H9 (cell line): ENCODE measurements at regions not wholly inside any gene's neighbourhood (a gene's known extent, or its start where the extent isn't known, plus 50 kb on each side); places are given as distances from the start of the nearest gene placed in this dataset.
A peak's percentile ranks its signal among the peaks of the same experiment; 100 is the strongest.

Experiments
- DNase-seq: peaks from one replicate; pipeline ENCODE4 v3.0.0-alpha.2; 2017
- H2AFZ ChIP-seq: one replicate; pipeline ENCODE4 v1.6.1; 2013; ENCODE audit warnings: mild to moderate bottlenecking, low read length, control low read depth, moderate library complexity
- H2AK5ac ChIP-seq: 2 replicates; pipeline ENCODE4 v1.6.1; 2013; ENCODE audit warnings: low read length, control low read depth, mixed read lengths; ENCODE audit not compliant: insufficient read length
- H2BK120ac ChIP-seq: one replicate; pipeline ENCODE4 v1.6.1; 2013; ENCODE audit warnings: low read depth, mild to moderate bottlenecking, low read length, control low read depth, inconsistent platforms; ENCODE audit not compliant: poor library complexity, severe bottlenecking
- H2BK12ac ChIP-seq: 2 replicates; pipeline ENCODE4 v1.6.1; 2013; ENCODE audit warnings: low read length, control low read depth, mixed read lengths, low read depth; ENCODE audit not compliant: insufficient read length
- H2BK15ac ChIP-seq: 2 replicates; pipeline ENCODE4 v1.6.1; 2013; ENCODE audit warnings: low read depth, low read length, control low read depth
- H2BK20ac ChIP-seq: one replicate; pipeline ENCODE4 v1.6.1; 2013; ENCODE audit warnings: low read depth, mild to moderate bottlenecking, low read length, control low read depth, inconsistent platforms; ENCODE audit not compliant: poor library complexity, severe bottlenecking
- H2BK5ac ChIP-seq: 2 replicates; pipeline ENCODE4 v1.6.1; 2013; ENCODE audit warnings: low read length, control low read depth, mixed read lengths; ENCODE audit not compliant: insufficient read length
- H3K14ac ChIP-seq: 2 replicates; pipeline ENCODE4 v1.6.1; 2013; ENCODE audit warnings: low read length, control low read depth; ENCODE audit not compliant: insufficient read depth
- H3K18ac ChIP-seq: 2 replicates; pipeline ENCODE4 v1.6.1; 2013; ENCODE audit warnings: low read depth, mild to moderate bottlenecking, mixed read lengths, low read length, control low read depth; ENCODE audit not compliant: insufficient read length
- H3K23ac ChIP-seq: 2 replicates; pipeline ENCODE4 v1.6.1; 2013; ENCODE audit warnings: low read length, control low read depth, mixed read lengths, low read depth; ENCODE audit not compliant: insufficient read length
- H3K23me2 ChIP-seq: 2 replicates; pipeline ENCODE4 v1.6.1; 2013; ENCODE audit warnings: low read depth, mild to moderate bottlenecking, mixed read lengths, low read length, control low read depth; ENCODE audit not compliant: insufficient read length, poor library complexity, severe bottlenecking
- H3K27ac ChIP-seq: 2 replicates; pipeline ENCODE4 v1.5.1; 2013; ENCODE audit warnings: low read length, control low read depth, mixed read lengths, low read depth; ENCODE audit not compliant: insufficient read length
- H3K27me3 ChIP-seq: 2 replicates; pipeline ENCODE4 v1.6.1; 2013; ENCODE audit warnings: low read length, control low read depth, inconsistent platforms; ENCODE audit not compliant: insufficient read depth
- H3K4ac ChIP-seq: 2 replicates; pipeline ENCODE4 v1.6.1; 2013; ENCODE audit warnings: low read depth, mild to moderate bottlenecking, control low read depth, inconsistent platforms, low read length, moderate library complexity
- H3K4me1 ChIP-seq: 2 replicates; pipeline ENCODE4 v1.6.1; 2013; ENCODE audit warnings: low read length, control low read depth, inconsistent platforms; ENCODE audit not compliant: insufficient read depth
- H3K4me2 ChIP-seq: 2 replicates; pipeline ENCODE4 v1.6.1; 2013; ENCODE audit warnings: low read length, control low read depth, mixed read lengths; ENCODE audit not compliant: insufficient read length, insufficient read depth
- H3K56ac ChIP-seq: 2 replicates; pipeline ENCODE4 v1.6.1; 2013; ENCODE audit warnings: low read depth, mild to moderate bottlenecking, mixed read lengths, low read length, control low read depth; ENCODE audit not compliant: insufficient read length
- H3K79me1 ChIP-seq: 2 replicates; pipeline ENCODE4 v1.6.1; 2013; ENCODE audit warnings: low read depth, mild to moderate bottlenecking, moderate library complexity, low read length, control low read depth, inconsistent platforms; ENCODE audit not compliant: insufficient read depth, poor library complexity, severe bottlenecking
- H3K79me2 ChIP-seq: 2 replicates; pipeline ENCODE4 v1.6.1; 2013; ENCODE audit warnings: low read length, control low read depth, inconsistent platforms; ENCODE audit not compliant: insufficient read depth
- H3K9ac ChIP-seq: 2 replicates; pipeline ENCODE4 v1.6.1; 2013; ENCODE audit warnings: low read length, control low read depth, mixed read lengths; ENCODE audit not compliant: insufficient read length; ENCODE audit errors: extremely low read depth
- H3K9me3 ChIP-seq: one replicate; pipeline ENCODE4 v1.6.1; 2013; ENCODE audit warnings: low read depth, low read length, inconsistent platforms; ENCODE audit not compliant: control insufficient read depth
- H3T11ph ChIP-seq: one replicate; pipeline ENCODE4 v1.6.1; 2013; ENCODE audit warnings: mild to moderate bottlenecking, low read length, control low read depth, inconsistent platforms
- H4K20me1 ChIP-seq: one replicate; pipeline ENCODE4 v1.6.1; 2013; ENCODE audit not compliant: control insufficient read depth, insufficient read length, insufficient read depth
- H4K5ac ChIP-seq: 2 replicates; pipeline ENCODE4 v1.6.1; 2013; ENCODE audit warnings: low read depth, mild to moderate bottlenecking, mixed read lengths, low read length, control low read depth; ENCODE audit not compliant: insufficient read length
- H4K8ac ChIP-seq: replicated peaks from 2 replicates; pipeline ENCODE4 v1.6.1; 2013; ENCODE audit warnings: low read length, control low read depth, mixed read lengths, low read depth; ENCODE audit not compliant: insufficient read length
- H4K91ac ChIP-seq: 2 replicates; pipeline ENCODE4 v1.6.1; 2013; ENCODE audit warnings: low read depth, mild to moderate bottlenecking, moderate library complexity, mixed read lengths, low read length, control low read depth; ENCODE audit not compliant: insufficient read length
- H3K27ac Mint-ChIP-seq, 3 experiments: 2 replicates in 2 of 3; 3 replicates in 1 of 3; pipeline ENCODE4 v1.8.0; 2020 to 2021; ENCODE audit warnings: mixed read lengths in 3 of 3, mild to moderate bottlenecking in 1 of 3, moderate library complexity in 1 of 3
- H3K27me3 Mint-ChIP-seq: 2 replicates; pipeline ENCODE4 v1.8.0; 2021; ENCODE audit warnings: low read depth, mild to moderate bottlenecking, moderate library complexity, mixed read lengths
- H3K36me3 Mint-ChIP-seq, 3 experiments: 2 replicates in 2 of 3; 3 replicates in 1 of 3; pipeline ENCODE4 v1.8.0; 2020 to 2021; ENCODE audit warnings: low read depth in 3 of 3, mixed read lengths in 3 of 3; ENCODE audit not compliant: insufficient read depth in 1 of 3
- H3K4me1 Mint-ChIP-seq, 2 experiments: 2 replicates each; pipeline ENCODE4 v1.8.0; 2020; ENCODE audit warnings: mixed read lengths in 2 of 2
- H3K4me3 Mint-ChIP-seq, 2 experiments: 2 replicates in 1 of 2; 3 replicates in 1 of 2; pipeline ENCODE4 v1.8.0; 2020 to 2021; ENCODE audit warnings: mild to moderate bottlenecking in 2 of 2, mixed read lengths in 2 of 2, moderate library complexity in 1 of 2
- H3K9me3 Mint-ChIP-seq, 2 experiments: 2 replicates in 1 of 2; 3 replicates in 1 of 2; pipeline ENCODE4 v1.8.0; 2020; ENCODE audit warnings: mild to moderate bottlenecking in 2 of 2, mixed read lengths in 2 of 2, moderate library complexity in 1 of 2
- WGBS: extraction: QIAGEN DNeasy Blood & Tissue Kit; methylation state at CpG from one replicate; pipeline ENCODE4 v1.1.7; 2013; ENCODE audit warnings: missing lambda C conversion rate, low lambda C conversion rate, mixed read lengths; ENCODE audit not compliant: insufficient read length; ENCODE audit errors: extremely low coverage; 5-methylcytosine and 5-hydroxymethylcytosine counted together
- TF ChIP-seq, protein P1 (sequence below): fragments of 200-600 bp; sonication (generic); conservative IDR thresholded peaks from 3 replicates; pipeline ENCODE4 v1.8.0; 2021; ENCODE audit warnings: antibody characterized with exemption, mild to moderate bottlenecking

DNA sequence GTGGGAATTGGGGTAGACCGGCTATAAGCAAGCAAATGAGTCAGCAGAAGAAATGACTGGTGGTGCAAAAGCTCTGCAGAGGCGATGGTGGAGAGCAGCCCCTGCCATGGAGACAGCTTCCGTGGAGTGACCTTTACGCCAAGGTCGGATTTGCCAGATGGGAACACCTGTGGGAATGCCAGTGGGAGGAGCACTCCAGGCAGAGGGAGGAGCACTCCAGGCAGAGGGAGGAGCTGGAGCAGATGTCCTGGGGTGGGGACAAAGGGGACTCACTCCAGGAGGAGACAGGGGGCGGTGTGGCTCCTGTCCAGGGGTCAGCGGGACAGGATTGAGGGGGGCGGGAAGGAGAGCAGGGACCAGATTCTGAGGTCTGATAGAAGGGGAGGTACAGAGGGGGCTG is 258.8 kb upstream of the CTBP2 start:
- DNase-seq = no peak
- Histone ChIP-seq H3K18ac (no peak overlapping the region), H2BK12ac (no peak overlapping the region), H3K14ac (no peak overlapping the region), H3K4me2 (no peak overlapping the region), H4K91ac (no peak overlapping the region), H4K20me1 (no peaks in the 10 kb centered on the region), H4K5ac (no peak overlapping the region), H2BK15ac (no peak overlapping the region), H2BK20ac (no peak overlapping the region), H3K23me2 (no peaks in the 10 kb centered on the region), H3K23ac (no peak overlapping the region), H3K9ac (no peak overlapping the region), H3K4me1 (no peaks in the 10 kb centered on the region), H3T11ph (no peak overlapping the region), H3K27ac (no peak overlapping the region), H2BK5ac (no peak overlapping the region), H4K8ac (no peak overlapping the region), H3K79me2 (no peaks in the 10 kb centered on the region), H3K4ac (no peak overlapping the region), H3K56ac (no peak overlapping the region), H2BK120ac (no peak overlapping the region), H3K27me3 (no peaks in the 10 kb centered on the region), H2AFZ (no peak overlapping the region), H3K9me3 (no peaks in the 10 kb centered on the region), H2AK5ac (no peak overlapping the region), H3K79me1 (no peaks in the 10 kb centered on the region)
- no CpG with 5 or more reads among the region's 8 CpGs for WGBS
- H3K27me3 Mint-ChIP-seq = peaks cover 17% of the 10 kb centered on the region
- TF ChIP-seq, protein P1, sequence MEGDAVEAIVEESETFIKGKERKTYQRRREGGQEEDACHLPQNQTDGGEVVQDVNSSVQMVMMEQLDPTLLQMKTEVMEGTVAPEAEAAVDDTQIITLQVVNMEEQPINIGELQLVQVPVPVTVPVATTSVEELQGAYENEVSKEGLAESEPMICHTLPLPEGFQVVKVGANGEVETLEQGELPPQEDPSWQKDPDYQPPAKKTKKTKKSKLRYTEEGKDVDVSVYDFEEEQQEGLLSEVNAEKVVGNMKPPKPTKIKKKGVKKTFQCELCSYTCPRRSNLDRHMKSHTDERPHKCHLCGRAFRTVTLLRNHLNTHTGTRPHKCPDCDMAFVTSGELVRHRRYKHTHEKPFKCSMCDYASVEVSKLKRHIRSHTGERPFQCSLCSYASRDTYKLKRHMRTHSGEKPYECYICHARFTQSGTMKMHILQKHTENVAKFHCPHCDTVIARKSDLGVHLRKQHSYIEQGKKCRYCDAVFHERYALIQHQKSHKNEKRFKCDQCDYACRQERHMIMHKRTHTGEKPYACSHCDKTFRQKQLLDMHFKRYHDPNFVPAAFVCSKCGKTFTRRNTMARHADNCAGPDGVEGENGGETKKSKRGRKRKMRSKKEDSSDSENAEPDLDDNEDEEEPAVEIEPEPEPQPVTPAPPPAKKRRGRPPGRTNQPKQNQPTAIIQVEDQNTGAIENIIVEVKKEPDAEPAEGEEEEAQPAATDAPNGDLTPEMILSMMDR = no peak
- no peaks in the 10 kb centered on the region for H3K36me3 Mint-ChIP-seq
- no peaks in the 10 kb centered on the region for H3K4me1 Mint-ChIP-seq
- H3K27ac Mint-ChIP-seq = peak overlapping the region in 1 of 3 experiments; percentile 38; a peak in 1 of 7 replicates
- no peak overlapping the region for H3K4me3 Mint-ChIP-seq
- H3K9me3 Mint-ChIP-seq = no peaks in the 10 kb centered on the region; a peak in 1 of 5 replicates
